Mucosa of rectum (tissue), 2 donors: ENCODE measurements at regions not wholly inside any gene's neighbourhood (a gene's known extent, or its start where the extent isn't known, plus 50 kb on each side); places are given as distances from the start of the nearest gene placed in this dataset.

ENCODE experiments used
- H3K27ac ChIP-seq, 2 donors: one replicate each; pipeline ENCODE4 v1.7.0; 2013; ENCODE audit warnings: inconsistent platforms in 2 of 2, low read depth in 2 of 2, low read length in 2 of 2
- H3K27me3 ChIP-seq, 2 donors: one replicate each; pipeline ENCODE4 v1.7.0; 2013; ENCODE audit warnings: low read length in 2 of 2; ENCODE audit not compliant: control insufficient read depth in 2 of 2, insufficient read depth in 2 of 2
- H3K36me3 ChIP-seq, 2 donors: one replicate each; pipeline ENCODE4 v1.7.0; 2013; ENCODE audit warnings: low read length in 2 of 2; ENCODE audit not compliant: control insufficient read depth in 2 of 2, insufficient read depth in 2 of 2
- H3K4me1 ChIP-seq, 2 donors: one replicate each; pipeline ENCODE4 v1.7.0; 2013; ENCODE audit warnings: low read length in 2 of 2, mild to moderate bottlenecking in 1 of 2; ENCODE audit not compliant: control insufficient read depth in 2 of 2, insufficient read depth in 2 of 2
- H3K4me3 ChIP-seq, 2 donors: one replicate each; pipeline ENCODE4 v1.7.0; 2013; ENCODE audit warnings: low read length in 2 of 2
- H3K9ac ChIP-seq, 2 donors: one replicate each; pipeline ENCODE4 v1.7.0; 2013; ENCODE audit warnings: low read length in 2 of 2, low read depth in 1 of 2, mild to moderate bottlenecking in 1 of 2
- H3K9me3 ChIP-seq, 2 donors: one replicate each; pipeline ENCODE4 v1.7.0; 2013; ENCODE audit warnings: low read length in 2 of 2; ENCODE audit not compliant: control insufficient read depth in 2 of 2
- donor health status: healthy.
- donor health status: Normal muscosa, but diverticular disease.

DNA sequence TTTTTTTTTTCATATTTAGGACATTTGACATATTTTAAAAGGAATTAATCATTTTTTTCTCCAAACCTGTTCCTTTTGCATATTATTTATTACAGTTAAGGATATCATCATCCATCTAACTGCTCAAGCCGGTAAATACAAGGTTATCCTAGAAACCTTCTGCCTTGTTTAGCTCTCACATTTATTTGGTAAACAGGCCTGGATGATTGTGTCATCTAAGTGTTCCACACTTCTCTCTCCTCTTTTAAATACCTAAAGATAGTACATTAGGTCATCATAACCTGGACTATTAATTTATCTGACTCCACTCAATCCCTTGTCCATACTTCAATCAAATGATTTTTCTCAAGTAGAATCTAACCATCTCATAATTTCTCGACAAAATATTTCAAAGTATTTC is 511.7 kb upstream of the KLHL1 start:
- H3K4me3 ChIP-seq: no peak overlapping the region
- no peaks in the 10 kb centered on the region for H3K27me3 ChIP-seq
- H3K36me3 ChIP-seq: no peaks in the 10 kb centered on the region
- H3K27ac ChIP-seq: no peak overlapping the region
- H3K9ac ChIP-seq: no peak overlapping the region
- H3K4me1 ChIP-seq: no peaks in the 10 kb centered on the region
- H3K9me3 ChIP-seq: no peaks in the 10 kb centered on the region

DNA sequence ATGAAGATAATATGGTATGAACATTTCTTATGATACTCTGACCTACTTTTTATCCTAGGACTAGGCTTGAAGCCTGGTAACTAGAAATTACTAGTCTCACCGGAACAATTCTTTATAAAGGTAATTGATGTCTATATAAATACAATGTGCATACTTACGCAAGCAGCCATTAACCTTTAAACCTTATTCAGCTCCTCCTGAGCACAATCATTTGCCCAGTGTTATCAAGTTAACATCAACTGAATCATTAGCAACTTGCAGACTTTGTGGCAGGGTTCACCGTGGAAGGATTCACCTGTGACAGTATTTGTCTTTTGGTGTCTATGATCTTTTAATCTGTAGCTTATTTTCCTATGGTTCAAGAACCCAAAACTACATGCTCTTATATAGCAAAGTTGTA is 508.6 kb upstream of the KLHL1 start:
- Histone ChIP-seq H3K9me3 (no peaks in the 10 kb centered on the region), H3K36me3 (no peaks in the 10 kb centered on the region), H3K4me1 (no peaks in the 10 kb centered on the region), H3K27ac (no peak overlapping the region), H3K9ac (no peak overlapping the region), H3K4me3 (no peak overlapping the region), H3K27me3 (no peaks in the 10 kb centered on the region)

DNA sequence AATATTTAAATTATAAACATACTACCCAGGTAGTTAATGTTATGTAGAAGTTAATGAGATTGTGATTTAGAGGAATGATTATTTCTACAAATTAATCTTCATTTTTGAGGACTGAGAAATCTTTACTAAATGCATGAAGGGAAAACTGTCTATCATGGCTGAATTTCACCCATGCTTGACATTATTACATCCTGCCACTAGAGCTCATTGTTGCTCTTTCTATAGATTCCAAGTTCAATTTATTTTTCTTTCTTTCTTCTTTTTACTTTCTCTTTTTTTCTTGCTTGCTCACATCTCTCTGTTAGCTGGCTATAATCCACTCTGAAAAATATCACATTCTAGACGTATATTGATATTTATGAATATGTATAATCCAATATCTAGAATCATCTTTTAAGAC is 505.0 kb upstream of the KLHL1 start:
- no peaks in the 10 kb centered on the region for H3K36me3 ChIP-seq
- no peak overlapping the region for H3K27ac ChIP-seq
- H3K9ac ChIP-seq: no peak overlapping the region
- no peak overlapping the region for H3K4me3 ChIP-seq
- H3K9me3 ChIP-seq: no peaks in the 10 kb centered on the region
- no peaks in the 10 kb centered on the region for H3K27me3 ChIP-seq
- H3K4me1 ChIP-seq: no peaks in the 10 kb centered on the region

- Histone ChIP-seq H3K9ac (no peak overlapping the region), H3K9me3 (no peaks in the 10 kb centered on the region), H3K4me3 (no peak overlapping the region), H3K27ac (no peak overlapping the region), H3K27me3 (no peaks in the 10 kb centered on the region), H3K4me1 (no peaks in the 10 kb centered on the region), H3K36me3 (no peaks in the 10 kb centered on the region)
These were observed 504.6 kb upstream of the KLHL1 start for GRCh38 chr13:70612881-70613280.

DNA sequence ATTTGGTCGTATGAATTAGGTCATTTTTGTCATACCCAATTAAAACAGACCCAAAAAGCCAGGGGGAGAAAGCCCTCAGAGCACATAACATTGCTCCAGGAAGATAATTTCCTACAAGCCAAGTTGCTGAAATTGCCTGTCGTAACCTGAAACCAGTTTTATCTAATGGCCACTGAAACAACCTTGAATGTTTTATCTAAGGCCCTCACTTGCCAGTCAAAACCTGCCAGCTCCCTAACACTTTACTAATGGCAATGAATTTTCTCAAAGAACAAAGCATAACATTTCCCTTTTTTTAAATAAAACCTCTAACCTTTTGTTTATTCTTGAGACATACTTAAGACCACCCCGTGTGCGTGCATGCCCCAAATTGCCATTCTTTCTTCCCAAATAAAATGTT is 496.2 kb upstream of the KLHL1 start:
- Histone ChIP-seq H3K9me3 (no peaks in the 10 kb centered on the region), H3K36me3 (no peaks in the 10 kb centered on the region), H3K27me3 (no peaks in the 10 kb centered on the region), H3K27ac (no peak overlapping the region), H3K4me3 (no peak overlapping the region), H3K4me1 (no peaks in the 10 kb centered on the region), H3K9ac (no peak overlapping the region)

DNA sequence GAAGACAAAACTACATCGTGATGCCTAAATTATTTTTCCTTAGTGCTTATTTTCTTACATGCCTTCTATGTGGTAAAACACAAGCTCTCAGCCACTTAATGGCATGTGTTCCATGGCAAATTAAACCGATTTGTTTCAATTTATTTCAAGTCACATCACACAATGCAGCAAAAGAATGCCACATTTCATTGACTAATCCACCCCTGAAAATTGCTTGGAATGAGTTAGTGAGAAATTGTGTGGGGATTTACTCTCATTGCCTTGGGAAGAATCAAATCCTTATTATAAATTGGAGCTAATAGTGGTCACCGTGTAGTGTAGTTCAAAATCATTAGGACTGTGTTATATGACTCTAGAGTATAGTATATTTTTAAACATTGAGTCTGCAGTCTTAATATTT is 485.5 kb upstream of the KLHL1 start:
- Histone ChIP-seq H3K9me3 (no peaks in the 10 kb centered on the region), H3K4me1 (no peaks in the 10 kb centered on the region), H3K27ac (no peak overlapping the region), H3K9ac (no peak overlapping the region), H3K4me3 (no peak overlapping the region), H3K36me3 (no peaks in the 10 kb centered on the region), H3K27me3 (no peaks in the 10 kb centered on the region)

- no peaks in the 10 kb centered on the region for H3K4me1 ChIP-seq
- H3K4me3 ChIP-seq: no peak overlapping the region
- no peaks in the 10 kb centered on the region for H3K9me3 ChIP-seq
- H3K27ac ChIP-seq: no peak overlapping the region
- H3K27me3 ChIP-seq: no peaks in the 10 kb centered on the region
- H3K36me3 ChIP-seq: no peaks in the 10 kb centered on the region
- no peak overlapping the region for H3K9ac ChIP-seq
These were observed 476.9 kb upstream of the KLHL1 start for GRCh38 chr13:70585109-70585508.

- Histone ChIP-seq H3K4me1 (no peaks in the 10 kb centered on the region), H3K27ac (no peak overlapping the region), H3K9me3 (no peaks in the 10 kb centered on the region), H3K4me3 (no peak overlapping the region), H3K36me3 (no peaks in the 10 kb centered on the region), H3K9ac (no peak overlapping the region), H3K27me3 (no peaks in the 10 kb centered on the region)
These were observed 472.6 kb upstream of the KLHL1 start for GRCh38 chr13:70580825-70581224.

GRCh38 chr13:70579941-70580340 is 471.7 kb upstream of the KLHL1 start:
- Histone ChIP-seq H3K36me3 (no peaks in the 10 kb centered on the region), H3K27ac (no peak overlapping the region), H3K9me3 (no peaks in the 10 kb centered on the region), H3K27me3 (no peaks in the 10 kb centered on the region), H3K4me3 (no peak overlapping the region), H3K4me1 (no peaks in the 10 kb centered on the region), H3K9ac (no peak overlapping the region)

GRCh38 chr13:70571221-70571620 is 463.0 kb upstream of the KLHL1 start:
- Histone ChIP-seq H3K4me3 (no peak overlapping the region), H3K9me3 (no peaks in the 10 kb centered on the region), H3K36me3 (no peaks in the 10 kb centered on the region), H3K27me3 (no peaks in the 10 kb centered on the region), H3K4me1 (no peaks in the 10 kb centered on the region), H3K9ac (no peak overlapping the region), H3K27ac (no peak overlapping the region)

DNA sequence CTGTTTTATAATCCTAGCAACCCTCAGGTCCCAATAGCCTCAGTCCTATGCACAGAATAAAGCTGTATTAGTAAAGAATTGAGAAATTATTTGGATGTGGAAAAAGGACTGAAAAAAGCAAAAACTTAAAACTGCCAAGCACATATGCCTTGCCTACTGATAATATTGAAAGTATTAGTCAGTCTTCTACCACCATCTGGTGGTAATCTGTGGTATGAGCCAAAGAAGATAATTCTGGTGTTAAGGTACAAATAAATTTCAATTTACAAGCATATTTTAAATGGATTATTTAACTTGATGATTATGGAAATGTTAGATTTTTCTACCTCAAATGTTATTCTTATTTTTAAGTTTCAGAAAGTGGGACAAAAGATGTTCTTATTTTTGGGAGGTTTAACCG is 460.3 kb upstream of the KLHL1 start:
- H3K9me3 ChIP-seq: no peaks in the 10 kb centered on the region

More for the DNA sequence above, 460.3 kb upstream of the KLHL1 start:
- H3K4me3 ChIP-seq: no peak overlapping the region
- H3K27ac ChIP-seq: no peak overlapping the region
- H3K4me1 ChIP-seq: no peaks in the 10 kb centered on the region
- H3K27me3 ChIP-seq: no peaks in the 10 kb centered on the region
- H3K9ac ChIP-seq: no peak overlapping the region
- H3K36me3 ChIP-seq: no peaks in the 10 kb centered on the region
